Upper lobe of left lung (tissue), 4 donors: ENCODE measurements at regions not wholly inside any gene's neighbourhood (a gene's known extent, or its start where the extent isn't known, plus 50 kb on each side); places are given as distances from the start of the nearest gene placed in this dataset.

ENCODE experiments used
- POLR2A ChIP-seq, 4 donors: fragments of 450-650 bp; IDR thresholded peaks; one replicate each; pipeline ENCODE4 v1.5.1; 2016 to 2017; ENCODE audit warnings: antibody characterized with exemption in 4 of 4, mild to moderate bottlenecking in 2 of 4
- TF ChIP-seq, protein P1 (sequence below), 6 experiments: fragments of 450-650 bp in 4 of 6; fragments of 200-600 bp in 2 of 6; sonication (generic) in 2 of 6; IDR thresholded peaks; one replicate each; pipeline ENCODE4 v1.5.1; 2016 to 2019; ENCODE audit warnings: antibody characterized with exemption in 6 of 6

DNA sequence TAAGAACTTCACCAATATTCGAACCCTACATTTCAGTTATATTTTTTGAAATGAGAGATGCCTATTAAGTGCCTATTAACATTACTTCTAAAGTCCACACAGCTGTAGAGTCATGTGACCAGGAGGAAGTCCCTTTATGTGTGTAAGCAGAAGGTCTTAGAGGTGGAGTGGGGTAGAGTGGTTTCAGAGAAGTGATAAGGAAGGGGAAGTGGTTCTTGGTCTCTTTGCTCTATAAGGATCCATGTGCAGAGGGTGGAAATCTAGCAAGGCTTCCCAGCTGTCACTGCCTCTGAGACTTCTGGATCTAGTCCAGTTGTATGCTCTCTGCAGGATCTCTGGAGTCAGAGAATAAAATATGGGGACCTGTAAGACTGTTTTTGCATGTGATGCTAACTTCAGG lies 673.9 kb downstream of the FLRT2 start:
- TF ChIP-seq, protein P1, sequence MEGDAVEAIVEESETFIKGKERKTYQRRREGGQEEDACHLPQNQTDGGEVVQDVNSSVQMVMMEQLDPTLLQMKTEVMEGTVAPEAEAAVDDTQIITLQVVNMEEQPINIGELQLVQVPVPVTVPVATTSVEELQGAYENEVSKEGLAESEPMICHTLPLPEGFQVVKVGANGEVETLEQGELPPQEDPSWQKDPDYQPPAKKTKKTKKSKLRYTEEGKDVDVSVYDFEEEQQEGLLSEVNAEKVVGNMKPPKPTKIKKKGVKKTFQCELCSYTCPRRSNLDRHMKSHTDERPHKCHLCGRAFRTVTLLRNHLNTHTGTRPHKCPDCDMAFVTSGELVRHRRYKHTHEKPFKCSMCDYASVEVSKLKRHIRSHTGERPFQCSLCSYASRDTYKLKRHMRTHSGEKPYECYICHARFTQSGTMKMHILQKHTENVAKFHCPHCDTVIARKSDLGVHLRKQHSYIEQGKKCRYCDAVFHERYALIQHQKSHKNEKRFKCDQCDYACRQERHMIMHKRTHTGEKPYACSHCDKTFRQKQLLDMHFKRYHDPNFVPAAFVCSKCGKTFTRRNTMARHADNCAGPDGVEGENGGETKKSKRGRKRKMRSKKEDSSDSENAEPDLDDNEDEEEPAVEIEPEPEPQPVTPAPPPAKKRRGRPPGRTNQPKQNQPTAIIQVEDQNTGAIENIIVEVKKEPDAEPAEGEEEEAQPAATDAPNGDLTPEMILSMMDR (IDR thresholded peaks at IDR 0.05), result no peak
- TF ChIP-seq POLR2A (IDR thresholded peaks at IDR 0.05), result no peak
